ENCODE measurements at regions not wholly inside any gene's neighbourhood (a gene's known extent, or its start where the extent isn't known, plus 50 kb on each side); places are given as distances from the start of the nearest gene placed in this dataset.

GRCh38 chr3:159800434-159801155, 188.0 kb upstream of the IL12A start:
- H2AFZ ChIP-seq (ENCODE audit: low read depth, low read length): no peak overlapping the region
- no peaks in the 10 kb centered on the region for H3K36me3 ChIP-seq (ENCODE audit: insufficient read depth, low read length)
- H3K4me3 ChIP-seq (ENCODE audit: low read length): no peak overlapping the region
- H3K4me1 ChIP-seq (ENCODE audit: insufficient read depth, low read length): peaks cover 12% of the 10 kb centered on the region
- H3K27me3 ChIP-seq (ENCODE audit: insufficient read depth, low read length): no peaks in the 10 kb centered on the region
- no peaks in the 10 kb centered on the region for H3K9me3 ChIP-seq (ENCODE audit: low read length)

GRCh38 chr3:159802864-159803263, 185.8 kb upstream of the IL12A start:
- peaks cover 12% of the 10 kb centered on the region for H3K4me1 ChIP-seq (ENCODE audit: insufficient read depth, low read length)

GRCh38 chr3:159803459-159803858, 185.2 kb upstream of the IL12A start:
- Histone ChIP-seq H3K27me3 (ENCODE audit: insufficient read depth, low read length) (no peaks in the 10 kb centered on the region), H3K9me3 (ENCODE audit: low read length) (no peaks in the 10 kb centered on the region), H3K4me3 (ENCODE audit: low read length) (no peak overlapping the region), H3K4me1 (ENCODE audit: insufficient read depth, low read length) (peaks cover 12% of the 10 kb centered on the region), H2AFZ (ENCODE audit: low read depth, low read length) (no peak overlapping the region), H3K36me3 (ENCODE audit: insufficient read depth, low read length) (no peaks in the 10 kb centered on the region)

More at GRCh38 chr3:159802864-159803263, 185.8 kb upstream of the IL12A start:
- Histone ChIP-seq H3K36me3 (ENCODE audit: insufficient read depth, low read length) (no peaks in the 10 kb centered on the region), H3K27me3 (ENCODE audit: insufficient read depth, low read length) (no peaks in the 10 kb centered on the region), H2AFZ (ENCODE audit: low read depth, low read length) (no peak overlapping the region), H3K4me3 (ENCODE audit: low read length) (no peak overlapping the region), H3K9me3 (ENCODE audit: low read length) (no peaks in the 10 kb centered on the region)

DNA sequence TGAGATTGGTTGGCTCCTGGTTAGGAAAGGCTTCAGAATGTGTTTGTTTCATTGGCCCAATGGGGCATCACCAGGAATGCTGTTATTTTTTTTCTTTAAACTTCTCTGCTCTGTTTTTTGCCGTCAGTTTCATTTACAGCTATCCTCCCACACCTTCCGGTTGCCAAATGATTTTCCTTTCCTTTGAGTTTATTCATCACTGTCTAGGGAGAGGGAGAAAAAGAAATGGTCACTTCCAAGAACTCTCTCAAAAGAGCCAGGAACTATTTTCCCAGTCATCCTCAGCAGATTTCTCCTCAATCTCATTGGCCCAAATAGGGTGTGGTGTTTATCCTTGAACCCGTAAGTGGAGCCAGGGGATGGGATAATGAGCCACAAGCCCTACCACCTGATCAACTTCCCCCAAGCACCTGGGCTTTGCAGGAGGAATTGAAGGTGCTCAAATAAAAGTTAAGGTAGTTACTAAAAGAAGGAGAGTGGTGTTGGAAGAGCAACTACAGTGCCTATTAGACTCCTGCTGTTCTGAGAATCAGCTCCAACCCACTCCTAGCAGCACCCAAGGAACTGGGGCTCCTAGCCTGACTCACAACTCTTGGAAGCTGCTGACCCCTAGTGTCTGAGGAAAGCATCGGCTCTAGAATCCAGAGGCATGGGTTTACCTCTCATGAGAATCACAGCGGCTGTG, 183.8 kb upstream of the IL12A start:
- Histone ChIP-seq H3K9me3 (ENCODE audit: low read length) (no peaks in the 10 kb centered on the region), H3K4me3 (ENCODE audit: low read length) (no peak overlapping the region), H3K27me3 (ENCODE audit: insufficient read depth, low read length) (no peaks in the 10 kb centered on the region), H3K36me3 (ENCODE audit: insufficient read depth, low read length) (no peaks in the 10 kb centered on the region), H2AFZ (ENCODE audit: low read depth, low read length) (no peak overlapping the region), H3K4me1 (ENCODE audit: insufficient read depth, low read length) (no peaks in the 10 kb centered on the region)

DNA sequence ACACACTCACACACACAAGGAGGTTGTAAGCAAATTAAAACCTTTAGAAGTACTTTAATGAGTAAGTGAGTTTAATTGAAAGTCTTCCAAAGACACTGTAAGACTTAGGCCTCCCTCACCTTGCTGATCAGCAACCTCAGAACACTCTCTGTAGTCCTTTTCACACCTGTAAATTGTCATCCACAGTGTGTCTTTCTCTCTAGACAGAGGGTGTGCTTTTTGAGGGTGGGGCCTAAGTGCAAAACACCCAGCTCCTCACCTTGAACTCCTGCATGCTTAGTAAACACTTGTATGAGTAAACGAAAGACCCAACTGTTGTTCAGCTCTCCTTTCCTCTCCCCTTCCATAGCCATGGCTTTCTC, 183.2 kb upstream of the IL12A start:
- Histone ChIP-seq H2AFZ (ENCODE audit: low read depth, low read length) (no peak overlapping the region), H3K9me3 (ENCODE audit: low read length) (no peaks in the 10 kb centered on the region), H3K27me3 (ENCODE audit: insufficient read depth, low read length) (no peaks in the 10 kb centered on the region), H3K4me3 (ENCODE audit: low read length) (no peak overlapping the region), H3K4me1 (ENCODE audit: insufficient read depth, low read length) (no peaks in the 10 kb centered on the region), H3K36me3 (ENCODE audit: insufficient read depth, low read length) (no peaks in the 10 kb centered on the region)

DNA sequence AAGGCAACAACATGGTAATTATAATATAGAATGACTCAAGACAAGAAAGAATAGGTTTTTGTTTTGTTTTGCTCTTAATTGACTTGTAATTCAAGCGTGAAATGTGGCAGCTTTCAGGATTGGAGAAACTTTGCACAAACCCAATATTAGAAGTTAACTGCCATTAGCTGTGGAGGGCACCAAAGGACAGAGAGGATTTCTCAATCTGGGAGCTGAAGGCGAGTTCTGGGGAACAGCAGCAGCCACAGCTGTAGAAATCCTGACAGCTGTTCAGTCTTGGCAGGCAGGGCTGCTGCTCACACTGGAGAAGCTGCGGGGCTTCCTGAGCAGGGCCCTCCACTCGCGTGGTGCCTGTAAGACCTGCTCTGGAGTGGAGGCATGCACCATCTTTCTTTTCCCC, 182.2 kb upstream of the IL12A start:
- Histone ChIP-seq H3K4me1 (ENCODE audit: insufficient read depth, low read length) (no peaks in the 10 kb centered on the region), H2AFZ (ENCODE audit: low read depth, low read length) (no peak overlapping the region), H3K36me3 (ENCODE audit: insufficient read depth, low read length) (no peaks in the 10 kb centered on the region), H3K27me3 (ENCODE audit: insufficient read depth, low read length) (no peaks in the 10 kb centered on the region), H3K4me3 (ENCODE audit: low read length) (no peak overlapping the region), H3K9me3 (ENCODE audit: low read length) (no peaks in the 10 kb centered on the region)

- H3K9me3 ChIP-seq (ENCODE audit: low read length): no peaks in the 10 kb centered on the region
- H2AFZ ChIP-seq (ENCODE audit: low read depth, low read length): no peak overlapping the region
- H3K4me1 ChIP-seq (ENCODE audit: insufficient read depth, low read length): no peaks in the 10 kb centered on the region
- no peaks in the 10 kb centered on the region for H3K27me3 ChIP-seq (ENCODE audit: insufficient read depth, low read length)
- H3K4me3 ChIP-seq (ENCODE audit: low read length): no peak overlapping the region
- no peaks in the 10 kb centered on the region for H3K36me3 ChIP-seq (ENCODE audit: insufficient read depth, low read length)
Measured at GRCh38 chr3:159807137-159808040, 181.2 kb upstream of the IL12A start.

GRCh38 chr3:159813822-159814531, 174.7 kb upstream of the IL12A start:
- H3K4me3 ChIP-seq (ENCODE audit: low read length): no peak overlapping the region
- H3K4me1 ChIP-seq (ENCODE audit: insufficient read depth, low read length): peaks cover 17% of the 10 kb centered on the region
- no peaks in the 10 kb centered on the region for H3K27me3 ChIP-seq (ENCODE audit: insufficient read depth, low read length)
- no peaks in the 10 kb centered on the region for H3K36me3 ChIP-seq (ENCODE audit: insufficient read depth, low read length)
- no peaks in the 10 kb centered on the region for H3K9me3 ChIP-seq (ENCODE audit: low read length)
- H2AFZ ChIP-seq (ENCODE audit: low read depth, low read length): no peak overlapping the region

GRCh38 chr3:159816512-159816911, 172.1 kb upstream of the IL12A start:
- Histone ChIP-seq H3K36me3 (ENCODE audit: insufficient read depth, low read length) (no peaks in the 10 kb centered on the region), H3K27me3 (ENCODE audit: insufficient read depth, low read length) (no peaks in the 10 kb centered on the region), H3K9me3 (ENCODE audit: low read length) (no peaks in the 10 kb centered on the region), H3K4me3 (ENCODE audit: low read length) (no peak overlapping the region), H3K4me1 (ENCODE audit: insufficient read depth, low read length) (peaks cover 24% of the 10 kb centered on the region), H2AFZ (ENCODE audit: low read depth, low read length) (no peak overlapping the region)

DNA sequence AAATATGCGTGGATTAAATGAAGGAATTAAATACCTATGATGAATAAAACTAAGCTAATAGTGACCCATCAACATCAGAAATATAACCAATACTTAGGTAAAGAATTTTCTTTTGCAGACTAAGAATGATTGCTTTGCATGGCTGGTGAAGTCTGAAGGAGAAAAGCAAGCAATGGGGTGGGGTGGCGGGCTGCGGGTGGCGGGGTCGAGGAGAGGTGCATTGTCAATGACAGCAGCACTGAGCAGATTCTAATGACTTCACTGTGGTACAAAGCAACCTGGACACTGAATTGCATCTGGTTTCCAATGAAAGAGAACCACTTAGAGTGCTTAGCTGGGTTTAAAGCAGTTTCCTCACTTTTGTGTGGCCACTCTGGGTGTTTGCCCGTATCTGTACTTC, 171.5 kb upstream of the IL12A start:
- Histone ChIP-seq H3K4me3 (ENCODE audit: low read length) (no peak overlapping the region), H3K27me3 (ENCODE audit: insufficient read depth, low read length) (no peaks in the 10 kb centered on the region), H3K36me3 (ENCODE audit: insufficient read depth, low read length) (no peaks in the 10 kb centered on the region), H3K4me1 (ENCODE audit: insufficient read depth, low read length) (peaks cover 24% of the 10 kb centered on the region), H3K9me3 (ENCODE audit: low read length) (no peaks in the 10 kb centered on the region), H2AFZ (ENCODE audit: low read depth, low read length) (no peak overlapping the region)

- H3K36me3 ChIP-seq (ENCODE audit: insufficient read depth, low read length): no peaks in the 10 kb centered on the region
- no peak overlapping the region for H2AFZ ChIP-seq (ENCODE audit: low read depth, low read length)
- no peak overlapping the region for H3K4me3 ChIP-seq (ENCODE audit: low read length)
- H3K9me3 ChIP-seq (ENCODE audit: low read length): no peaks in the 10 kb centered on the region
- H3K27me3 ChIP-seq (ENCODE audit: insufficient read depth, low read length): no peaks in the 10 kb centered on the region
- H3K4me1 ChIP-seq (ENCODE audit: insufficient read depth, low read length): peaks cover 24% of the 10 kb centered on the region
Measured at GRCh38 chr3:159817571-159817970, 171.1 kb upstream of the IL12A start.

GRCh38 chr3:159818399-159818798, 170.2 kb upstream of the IL12A start:
- Histone ChIP-seq H3K4me3 (ENCODE audit: low read length) (no peak overlapping the region), H3K9me3 (ENCODE audit: low read length) (no peaks in the 10 kb centered on the region), H3K36me3 (ENCODE audit: insufficient read depth, low read length) (no peaks in the 10 kb centered on the region)

More at GRCh38 chr3:159818399-159818798, 170.2 kb upstream of the IL12A start:
- no peak overlapping the region for H2AFZ ChIP-seq (ENCODE audit: low read depth, low read length)
- H3K4me1 ChIP-seq (ENCODE audit: insufficient read depth, low read length): peaks cover 24% of the 10 kb centered on the region
- H3K27me3 ChIP-seq (ENCODE audit: insufficient read depth, low read length): no peaks in the 10 kb centered on the region

All from neuron (in vitro differentiated cells).